Stromal cell of bone marrow (primary cell): ENCODE measurements at regions not wholly inside any gene's neighbourhood (a gene's known extent, or its start where the extent isn't known, plus 50 kb on each side); places are given as distances from the start of the nearest gene placed in this dataset.

Experiments used
- DNase-seq: peaks from one replicate; pipeline ENCODE4 v3.0.0-alpha.2; 2012; ENCODE audit warnings: low read depth

GRCh38 chr1:5340560-5341130 lies 651.6 kb downstream of the NPHP4 start:
- DNase-seq: no peak

DNA sequence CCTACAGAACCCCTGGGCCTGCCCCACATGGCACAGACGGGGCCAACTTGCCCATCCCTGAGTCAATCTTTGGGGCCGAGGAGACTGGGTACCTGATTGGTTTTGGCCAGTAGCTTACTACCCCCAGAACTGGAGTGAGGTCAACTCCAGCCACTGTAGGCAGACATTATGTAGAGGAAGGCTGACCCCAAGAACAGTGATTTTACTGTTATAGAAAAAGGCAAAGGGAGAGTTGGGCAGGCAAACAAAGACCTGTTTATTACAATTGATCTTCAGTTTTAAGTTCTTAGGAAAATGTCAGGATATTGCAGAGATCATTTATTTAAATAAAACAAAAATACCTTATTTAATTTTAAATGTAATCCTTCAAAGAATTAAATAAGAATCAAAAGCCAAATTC lies 653.8 kb downstream of the NPHP4 start:
- DNase-seq: no peak

DNA sequence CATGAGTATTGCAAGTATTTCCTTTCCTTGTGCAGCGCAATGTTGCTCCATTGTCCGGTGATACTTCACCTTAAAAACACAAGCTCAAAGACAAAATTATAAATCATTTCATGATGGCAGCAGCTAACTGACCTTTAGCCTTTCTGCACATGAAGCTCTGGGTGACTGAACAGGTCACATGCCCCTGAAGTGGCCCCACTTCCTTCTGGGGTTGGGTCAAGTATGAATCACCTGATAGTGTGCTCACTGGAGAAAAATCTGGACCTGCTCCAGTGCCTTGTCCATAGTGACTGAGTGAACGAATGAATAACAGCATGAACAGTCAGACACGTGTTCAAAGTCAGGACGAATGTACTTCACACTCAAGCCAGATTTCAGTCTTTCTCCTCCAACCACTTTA lies 658.9 kb downstream of the NPHP4 start:
- DNase-seq: no peak

GRCh38 chr1:5331101-5331500 lies 661.1 kb downstream of the NPHP4 start:
- DNase-seq: no peak

- DNase-seq: no peak
Measured at GRCh38 chr1:5329068-5329739, 663.0 kb downstream of the NPHP4 start.

- no peak for DNase-seq
Measured at GRCh38 chr1:5324883-5325282, 667.3 kb downstream of the NPHP4 start.

DNA sequence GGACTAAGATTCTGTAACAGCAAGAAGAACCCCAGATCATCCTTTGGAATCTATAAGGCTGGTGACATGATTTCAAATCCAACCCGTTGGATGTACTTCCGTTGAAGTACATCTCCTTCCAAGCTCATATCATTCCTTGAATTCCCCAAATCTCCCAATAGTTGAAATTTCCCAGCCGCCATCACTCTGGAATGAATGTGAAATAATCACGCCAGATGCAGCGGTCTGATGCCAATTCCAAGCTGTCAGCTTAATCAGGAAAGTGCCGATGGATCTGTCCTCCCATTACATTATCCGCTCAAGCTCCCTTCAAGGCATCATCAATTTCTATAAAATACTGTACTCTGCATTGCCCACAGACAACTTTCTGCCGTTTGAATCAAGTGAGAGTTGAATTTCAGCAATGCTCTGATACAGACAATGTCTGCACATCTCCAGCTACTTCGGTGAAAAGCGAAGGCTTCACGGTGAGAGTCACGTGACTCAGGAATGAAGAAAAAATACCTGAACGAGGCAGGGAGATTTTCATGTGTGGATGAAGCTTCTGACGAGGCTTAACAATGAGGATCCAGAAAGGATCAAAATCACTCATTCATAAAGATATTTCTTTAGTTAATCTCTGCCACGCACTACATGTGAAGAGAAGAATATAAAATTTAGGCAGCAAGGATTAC lies 663.9 kb downstream of the AJAP1 start:
- no peak for DNase-seq

GRCh38 chr1:5317391-5317790 lies 663.0 kb downstream of the AJAP1 start:
- no peak for DNase-seq

DNA sequence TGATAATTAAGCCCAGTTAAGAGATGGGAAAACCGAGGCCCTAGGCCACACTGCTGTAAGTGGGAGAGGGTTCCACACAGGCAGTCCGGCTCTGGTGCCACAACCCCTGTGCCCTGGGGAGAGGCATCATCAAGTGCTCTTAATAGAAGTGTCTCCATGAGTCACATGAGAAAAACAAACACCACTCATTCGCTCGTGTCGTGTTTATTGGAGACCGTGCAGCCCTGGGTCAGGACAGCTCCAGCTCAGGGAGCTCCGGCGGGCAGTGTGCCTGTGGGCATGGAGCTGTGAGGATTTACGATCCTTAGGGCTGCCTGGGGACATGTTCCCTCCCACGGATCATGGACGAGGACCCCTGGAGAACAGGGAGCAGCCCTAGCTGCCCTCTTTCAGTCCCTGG lies 658.5 kb downstream of the AJAP1 start:
- DNase-seq: no peak

GRCh38 chr1:5312293-5312674 lies 657.9 kb downstream of the AJAP1 start:
- DNase-seq: no peak

DNA sequence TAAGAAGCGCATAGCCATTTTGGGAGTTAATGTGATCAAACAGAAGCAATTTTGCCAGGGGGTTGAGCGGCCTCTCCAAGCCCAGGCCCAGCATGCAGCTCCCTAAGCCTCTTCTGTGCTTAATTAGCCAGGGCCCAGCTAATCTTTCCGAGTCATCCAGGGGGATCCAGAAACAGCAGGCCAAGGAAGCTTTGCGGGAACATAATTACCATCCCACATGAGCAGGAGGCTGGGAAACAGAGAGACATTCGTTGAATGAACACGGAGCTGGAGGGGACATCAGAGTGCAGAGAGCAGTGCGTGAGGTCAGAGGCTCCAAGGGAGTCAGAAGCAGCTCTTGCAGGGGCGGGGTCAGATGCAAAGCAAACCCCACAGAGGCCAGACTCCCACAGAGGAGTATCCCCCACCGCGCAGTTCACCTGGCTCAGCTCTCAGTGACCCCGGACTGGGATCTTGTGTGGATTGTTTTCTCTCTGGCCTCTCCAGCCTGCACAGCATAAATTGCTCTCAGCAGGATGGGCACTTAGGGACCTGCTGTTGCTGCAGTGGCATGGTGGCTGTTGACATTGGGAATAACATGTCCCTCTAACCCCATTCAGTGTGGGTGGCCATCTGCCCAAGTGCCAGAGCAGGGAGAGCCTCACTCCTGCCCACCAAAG lies 657.4 kb downstream of the AJAP1 start:
- no peak for DNase-seq

DNA sequence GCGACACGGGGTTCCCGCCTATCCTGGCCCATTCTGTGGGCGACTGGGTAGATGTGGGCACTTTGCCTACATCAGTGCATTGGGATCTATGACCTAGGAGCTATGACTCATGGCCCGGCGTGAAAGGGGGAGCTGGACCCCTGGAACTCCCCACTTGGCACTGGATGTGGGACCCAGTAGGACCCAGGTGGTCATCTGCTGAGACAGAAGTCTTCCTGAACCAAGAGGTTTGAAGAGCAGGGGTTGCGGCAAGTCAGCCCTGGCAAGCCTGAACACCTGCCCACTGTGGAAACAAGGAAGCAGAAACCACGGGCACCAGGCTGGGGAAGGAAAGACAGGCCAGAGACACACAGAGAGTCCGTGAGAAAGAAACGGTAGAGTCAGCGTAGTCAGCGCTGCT lies 656.7 kb downstream of the AJAP1 start:
- no peak for DNase-seq

- no peak for DNase-seq
Measured at GRCh38 chr1:5308249-5308648, 653.8 kb downstream of the AJAP1 start.

GRCh38 chr1:5304702-5305101 lies 650.3 kb downstream of the AJAP1 start:
- no peak for DNase-seq

DNA sequence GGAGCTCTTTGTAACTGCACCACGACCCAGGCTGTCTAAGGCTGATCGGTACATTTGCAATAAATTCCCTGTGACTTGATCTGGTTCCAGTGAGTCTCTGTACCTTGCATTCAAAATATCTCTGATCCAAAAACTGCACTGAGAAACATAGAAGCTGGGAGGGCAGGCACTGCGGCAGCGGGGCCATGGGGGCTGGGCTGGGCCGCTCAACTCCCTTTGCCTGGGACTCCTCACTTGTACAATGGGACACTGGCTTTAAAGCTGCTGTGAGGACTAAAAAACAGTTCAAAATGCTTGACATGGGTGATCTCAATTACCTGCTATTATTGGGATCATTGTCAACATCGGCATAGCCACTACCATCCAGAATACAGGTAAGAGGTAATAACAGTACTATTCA lies 644.0 kb downstream of the AJAP1 start:
- DNase-seq: no peak

- no peak for DNase-seq
Measured at GRCh38 chr1:5297886-5298239, 643.5 kb downstream of the AJAP1 start.

- DNase-seq: no peak
Measured at GRCh38 chr1:5297180-5297885, 642.9 kb downstream of the AJAP1 start.

GRCh38 chr1:5296557-5297179 lies 642.3 kb downstream of the AJAP1 start:
- no peak for DNase-seq

DNA sequence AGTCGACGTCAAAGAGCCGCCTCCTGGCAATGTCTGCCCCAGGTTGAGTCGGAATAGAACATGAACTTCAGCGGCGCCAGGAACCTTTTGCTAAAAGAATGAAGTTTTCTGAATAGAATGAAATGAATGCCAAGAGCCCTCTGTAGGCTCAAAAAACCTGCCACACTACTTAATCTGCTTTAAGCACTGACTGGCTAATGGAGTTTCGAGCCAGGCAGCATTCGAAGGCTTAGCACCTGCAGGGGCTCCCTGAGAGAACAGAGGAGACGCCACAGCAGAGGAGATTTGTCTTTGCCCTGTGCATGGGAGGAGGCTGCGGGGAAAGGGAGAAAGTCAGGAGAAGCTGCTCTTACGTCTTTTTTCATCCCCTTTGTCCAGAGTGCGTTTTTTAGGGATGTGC lies 641.7 kb downstream of the AJAP1 start:
- DNase-seq: no peak

GRCh38 chr1:5291889-5292288 lies 637.5 kb downstream of the AJAP1 start:
- no peak for DNase-seq

DNA sequence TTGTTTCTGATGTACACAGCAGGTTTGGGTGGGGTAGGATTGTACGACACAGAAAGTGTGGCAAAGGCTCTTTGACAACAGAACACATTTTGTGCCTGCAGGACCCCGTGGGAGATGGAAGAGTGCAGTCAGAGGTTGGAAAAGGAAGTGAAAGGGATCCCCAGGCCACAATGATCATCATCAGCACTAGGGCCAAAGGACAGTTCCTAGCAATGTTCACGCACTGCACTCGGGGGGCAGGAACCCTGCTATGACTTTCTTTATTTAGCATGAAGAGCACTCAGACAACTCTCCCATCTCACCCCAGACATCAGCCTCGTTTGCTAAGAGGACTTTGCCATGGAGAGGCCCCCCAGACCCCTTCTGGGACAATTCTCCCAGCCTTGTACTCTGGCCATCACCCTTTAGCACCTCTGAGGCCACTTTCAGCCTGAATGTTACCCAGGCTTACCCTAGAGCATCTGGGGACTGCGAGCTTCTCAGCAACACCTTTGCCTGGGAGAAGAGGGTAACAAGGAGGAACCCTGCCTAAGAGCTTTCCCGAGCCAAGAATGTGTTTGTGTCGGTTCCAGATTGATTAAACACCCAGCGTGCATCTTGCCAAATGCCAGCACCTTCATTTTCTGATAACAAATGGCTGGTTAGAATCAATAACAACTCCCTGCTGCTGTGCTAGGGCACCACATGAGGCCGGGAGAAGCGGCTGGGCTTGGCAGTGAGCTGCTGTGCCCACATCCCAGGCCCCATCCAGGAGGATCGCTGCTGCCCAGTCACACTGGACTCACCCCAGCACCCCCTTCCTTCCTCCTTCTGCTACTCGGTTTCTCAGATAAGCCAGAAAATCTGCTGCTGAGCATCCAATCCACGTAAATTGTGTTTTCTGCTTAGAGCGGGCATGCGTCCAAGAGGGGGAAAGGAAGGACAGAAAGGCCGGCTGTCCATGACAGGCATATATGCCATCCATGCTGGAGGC lies 633.1 kb downstream of the AJAP1 start:
- DNase-seq: no peak
